SK-N-SH treated with all-trans-retinoic acid at 6 μM for 48 hours (cell line): ENCODE measurements at regions not wholly inside any gene's neighbourhood (a gene's known extent, or its start where the extent isn't known, plus 50 kb on each side); places are given as distances from the start of the nearest gene placed in this dataset.

ENCODE experiments used
- ATAC-seq: fragments of 200-7000 bp; cut with Tn5 transposase; 3 replicates; pipeline ENCODE4 v1.9.1; 2020; ENCODE audit warnings: mild to moderate bottlenecking, moderate library complexity
- ARNTL ChIP-seq: fragments of 450-650 bp; formaldehyde crosslinking; IDR thresholded peaks from 2 replicates; pipeline ENCODE4 v1.5.0; 2020; ENCODE audit warnings: low read depth, mild to moderate bottlenecking, moderate library complexity, borderline replicate concordance
- BACH2 ChIP-seq: fragments of 250-450 bp; sonication (Bioruptor Pico); IDR thresholded peaks from 2 replicates; pipeline ENCODE4 v1.9.0; 2021; ENCODE audit warnings: mild to moderate bottlenecking, borderline replicate concordance
- CREB5 ChIP-seq: fragments of 250-450 bp; sonication (Bioruptor Pico); IDR thresholded peaks from 2 replicates; pipeline ENCODE4 v1.5.1; 2020; ENCODE audit warnings: low read depth, mild to moderate bottlenecking, moderate library complexity
- ESRRG ChIP-seq: fragments of 250-450 bp; sonication (Bioruptor Pico); IDR thresholded peaks from 2 replicates; pipeline ENCODE4 v1.6.1; 2021; ENCODE audit warnings: mild to moderate bottlenecking
- GLIS3 ChIP-seq: fragments of 250-450 bp; sonication (Bioruptor Pico); IDR thresholded peaks from 2 replicates; pipeline ENCODE4 v1.5.0; 2020; ENCODE audit warnings: mild to moderate bottlenecking, moderate library complexity
- ISL1 ChIP-seq: fragments of 250-450 bp; sonication (Bioruptor Pico); IDR thresholded peaks from 2 replicates; pipeline ENCODE4 v2.1.2; 2022; ENCODE audit warnings: mild to moderate bottlenecking, moderate library complexity
- OSR1 ChIP-seq: fragments of 250-450 bp; sonication (Bioruptor Pico); IDR thresholded peaks from 2 replicates; pipeline ENCODE4 v1.8.0; 2022; ENCODE audit warnings: moderate library complexity, mild to moderate bottlenecking, inconsistent platforms
- PATZ1 ChIP-seq: fragments of 250-450 bp; sonication (Bioruptor Pico); IDR thresholded peaks from 2 replicates; pipeline ENCODE4 v1.8.0; 2020; ENCODE audit warnings: mild to moderate bottlenecking, moderate library complexity, borderline replicate concordance
- PPARA ChIP-seq: fragments of 250-450 bp; sonication (Bioruptor Pico); IDR thresholded peaks from 2 replicates; pipeline ENCODE4 v1.5.0; 2020; ENCODE audit warnings: mild to moderate bottlenecking, borderline replicate concordance
- RARB ChIP-seq: fragments of 250-450 bp; sonication (Bioruptor Pico); IDR thresholded peaks from 2 replicates; pipeline ENCODE4 v1.8.0; 2021; ENCODE audit warnings: mild to moderate bottlenecking, moderate library complexity
- SNAI2 ChIP-seq: fragments of 250-450 bp; sonication (Bioruptor Pico); IDR thresholded peaks from 2 replicates; pipeline ENCODE4 v1.5.0; 2020; ENCODE audit warnings: mild to moderate bottlenecking, moderate library complexity
- TCF4 ChIP-seq: fragments of 250-450 bp; sonication (Bioruptor Pico); IDR thresholded peaks from 2 replicates; pipeline ENCODE4 v1.8.0; 2021; ENCODE audit warnings: mild to moderate bottlenecking, moderate library complexity, borderline replicate concordance
- TOX ChIP-seq: fragments of 250-450 bp; sonication (Bioruptor Pico); IDR thresholded peaks from 2 replicates; pipeline ENCODE4 v1.8.0; 2021; ENCODE audit warnings: mild to moderate bottlenecking, moderate library complexity, borderline replicate concordance
- TSHZ2 ChIP-seq: fragments of 250-450 bp; sonication (Bioruptor Pico); IDR thresholded peaks from 2 replicates; pipeline ENCODE4 v1.5.0; 2020; ENCODE audit warnings: mild to moderate bottlenecking, moderate library complexity
- ZC3H10 ChIP-seq: fragments of 250-450 bp; sonication (Bioruptor Pico); IDR thresholded peaks from 2 replicates; pipeline ENCODE4 v1.5.1; 2021; ENCODE audit warnings: mild to moderate bottlenecking, moderate library complexity
- ZFP3 ChIP-seq: fragments of 250-450 bp; sonication (Bioruptor Pico); IDR thresholded peaks from 2 replicates; pipeline ENCODE4 v1.5.0; 2020; ENCODE audit warnings: mild to moderate bottlenecking, moderate library complexity
- ZFP30 ChIP-seq: fragments of 450-650 bp; formaldehyde crosslinking; IDR thresholded peaks from 2 replicates; pipeline ENCODE4 v1.5.0; 2022; ENCODE audit warnings: mild to moderate bottlenecking, moderate library complexity
- ZNF565 ChIP-seq: fragments of 450-650 bp; formaldehyde crosslinking; conservative IDR thresholded peaks from 2 replicates; pipeline ENCODE4 v1.5.0; 2020; ENCODE audit warnings: low read depth, mild to moderate bottlenecking, moderate library complexity
- ZNF70 ChIP-seq: fragments of 450-650 bp; formaldehyde crosslinking; IDR thresholded peaks from 2 replicates; pipeline ENCODE4 v1.5.0; 2020; ENCODE audit warnings: mild to moderate bottlenecking, moderate library complexity
- TF ChIP-seq, protein P1 (sequence below): fragments of 250-450 bp; sonication (Bioruptor Pico); IDR thresholded peaks from 2 replicates; pipeline ENCODE4 v1.8.0; 2021; ENCODE audit warnings: low read depth, mild to moderate bottlenecking, moderate library complexity, borderline replicate concordance
- TF ChIP-seq, protein P2 (sequence below): fragments of 250-450 bp; sonication (Bioruptor Pico); IDR thresholded peaks from 2 replicates; pipeline ENCODE4 v1.5.1; 2021; ENCODE audit warnings: mild to moderate bottlenecking, moderate library complexity

- TF ChIP-seq GLIS3 (CRISPR knock-in tag), result no peak
- TF ChIP-seq, all 23 proteins: peak for 0
Observed at GRCh38 chr1:163980394-163980793, 578.6 kb upstream of the PBX1 start (continued).

GRCh38 chr1:163981500-163982030 is 577.4 kb upstream of the PBX1 start:
- TF ChIP-seq PATZ1 (CRISPR knock-in tag) (no peak), ZFP3 (CRISPR knock-in tag) (no peak), CREB5 (no peak), BACH2 (CRISPR knock-in tag) (no peak), GLIS3 (CRISPR knock-in tag) (no peak), ZNF70 (CRISPR knock-in tag) (no peak), ESRRG (CRISPR knock-in tag) (no peak)
- TF ChIP-seq, protein P1, sequence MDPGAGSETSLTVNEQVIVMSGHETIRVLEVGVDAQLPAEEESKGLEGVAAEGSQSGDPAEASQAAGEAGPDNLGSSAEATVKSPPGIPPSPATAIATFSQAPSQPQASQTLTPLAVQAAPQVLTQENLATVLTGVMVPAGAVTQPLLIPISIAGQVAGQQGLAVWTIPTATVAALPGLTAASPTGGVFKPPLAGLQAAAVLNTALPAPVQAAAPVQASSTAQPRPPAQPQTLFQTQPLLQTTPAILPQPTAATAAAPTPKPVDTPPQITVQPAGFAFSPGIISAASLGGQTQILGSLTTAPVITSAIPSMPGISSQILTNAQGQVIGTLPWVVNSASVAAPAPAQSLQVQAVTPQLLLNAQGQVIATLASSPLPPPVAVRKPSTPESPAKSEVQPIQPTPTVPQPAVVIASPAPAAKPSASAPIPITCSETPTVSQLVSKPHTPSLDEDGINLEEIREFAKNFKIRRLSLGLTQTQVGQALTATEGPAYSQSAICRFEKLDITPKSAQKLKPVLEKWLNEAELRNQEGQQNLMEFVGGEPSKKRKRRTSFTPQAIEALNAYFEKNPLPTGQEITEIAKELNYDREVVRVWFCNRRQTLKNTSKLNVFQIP (CRISPR knock-in tag), result no peak
- TF ChIP-seq, protein P2, sequence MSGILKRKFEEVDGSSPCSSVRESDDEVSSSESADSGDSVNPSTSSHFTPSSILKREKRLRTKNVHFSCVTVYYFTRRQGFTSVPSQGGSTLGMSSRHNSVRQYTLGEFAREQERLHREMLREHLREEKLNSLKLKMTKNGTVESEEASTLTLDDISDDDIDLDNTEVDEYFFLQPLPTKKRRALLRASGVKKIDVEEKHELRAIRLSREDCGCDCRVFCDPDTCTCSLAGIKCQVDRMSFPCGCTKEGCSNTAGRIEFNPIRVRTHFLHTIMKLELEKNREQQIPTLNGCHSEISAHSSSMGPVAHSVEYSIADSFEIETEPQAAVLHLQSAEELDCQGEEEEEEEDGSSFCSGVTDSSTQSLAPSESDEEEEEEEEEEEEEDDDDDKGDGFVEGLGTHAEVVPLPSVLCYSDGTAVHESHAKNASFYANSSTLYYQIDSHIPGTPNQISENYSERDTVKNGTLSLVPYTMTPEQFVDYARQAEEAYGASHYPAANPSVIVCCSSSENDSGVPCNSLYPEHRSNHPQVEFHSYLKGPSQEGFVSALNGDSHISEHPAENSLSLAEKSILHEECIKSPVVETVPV (CRISPR knock-in tag), result no peak
- ATAC-seq, result no peak

GRCh38 chr1:163983097-163983496 is 575.9 kb upstream of the PBX1 start:
- ATAC-seq, result no peak
- no peak for TF ChIP-seq BACH2 (CRISPR knock-in tag)
- TF ChIP-seq ZNF70 (CRISPR knock-in tag), result no peak
- TF ChIP-seq, protein P1 (CRISPR knock-in tag), result no peak
- no peak for TF ChIP-seq OSR1
- TF ChIP-seq ZNF565 (CRISPR knock-in tag), result no peak
- no peak for TF ChIP-seq ISL1 (CRISPR knock-in tag)
- TF ChIP-seq, all 23 proteins: peak for 0

- TF ChIP-seq ZFP30 (CRISPR knock-in tag) (no peak), CREB5 (no peak), TSHZ2 (no peak), SNAI2 (CRISPR knock-in tag) (no peak), ESRRG (CRISPR knock-in tag) (no peak), ZC3H10 (CRISPR knock-in tag) (no peak), OSR1 (no peak), TOX (CRISPR knock-in tag) (no peak), RARB (CRISPR knock-in tag) (no peak), TCF4 (CRISPR knock-in tag) (no peak), ZNF565 (CRISPR knock-in tag) (no peak), PPARA (CRISPR knock-in tag) (no peak), ZNF70 (CRISPR knock-in tag) (no peak), ARNTL (CRISPR knock-in tag) (no peak), ZFP3 (CRISPR knock-in tag) (no peak)
- TF ChIP-seq, protein P1 (CRISPR knock-in tag), result no peak
- no peak for ATAC-seq
Observed at GRCh38 chr1:163985700-163986099, 573.3 kb upstream of the PBX1 start.
